ENCODE measurements at regions not wholly inside any gene's neighbourhood (a gene's known extent, or its start where the extent isn't known, plus 50 kb on each side); places are given as distances from the start of the nearest gene placed in this dataset.

DNA sequence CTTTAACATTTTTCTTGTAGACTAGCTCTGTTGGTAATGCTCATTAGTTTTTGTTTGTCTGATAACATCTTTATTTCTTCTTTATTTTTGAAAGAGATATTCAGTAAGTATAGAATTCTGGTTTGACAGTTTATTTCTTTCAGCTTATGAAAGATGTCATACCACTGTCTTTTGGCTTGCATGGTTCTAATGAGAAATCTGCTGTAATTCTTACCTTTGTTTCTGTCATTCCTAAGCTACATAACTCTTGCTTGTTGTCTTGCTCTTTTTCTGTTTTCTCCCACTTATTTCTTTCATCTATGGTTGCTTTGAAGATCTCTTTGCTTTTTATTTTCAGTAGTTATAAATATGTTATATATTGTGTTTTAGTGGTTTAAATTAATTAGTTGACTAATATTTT, 87.2 kb upstream of the PEX5L start:
- Histone ChIP-seq H3K27me3 (ENCODE audit: insufficient read depth) (no peaks in the 10 kb centered on the region), H3K79me2 (replicated peaks; ENCODE audit: insufficient read depth) (no peaks in the 10 kb centered on the region), H3K4me3 (no peak overlapping the region), H3K4me2 (no peak overlapping the region), H3K36me3 (ENCODE audit: insufficient read depth) (peaks cover 4% of the 10 kb centered on the region; the same call in 1 of the 2 replicates), H3K27ac (ENCODE audit: low read depth) (no peak overlapping the region), H3F3A (replicated peaks; ENCODE audit: low read depth) (no peaks in the 10 kb centered on the region), H3K9me2 (ENCODE audit: insufficient read depth) (peaks cover 3% of the 10 kb centered on the region; the same call in 1 of the 2 replicates), H3K4me1 (ENCODE audit: insufficient read depth) (0 out of 2 replicates have a peak, but pooled peaks cover 1% of the 10 kb centered on the region), H2AFZ (no peak overlapping the region), H4K20me1 (replicated peaks; ENCODE audit: insufficient read depth) (no peaks in the 10 kb centered on the region)
- ATAC-seq (no peak), DNase-seq (ENCODE audit: low spot score) (no peak)
- Mint-ChIP-seq H3K4me1 (peaks cover 5% of the 10 kb centered on the region; the same call in 2 of the 3 replicates), H3K9me3 (peaks cover 42% of the 10 kb centered on the region), H3K27me3 (ENCODE audit: insufficient read depth, low read depth, poor library complexity) (peaks cover 1% of the 10 kb centered on the region), H3K27ac (no peak overlapping the region), H3K36me3 (ENCODE audit: low read depth) (peaks cover 39% of the 10 kb centered on the region), H3K4me3 (no peak overlapping the region)
- TF ChIP-seq ZNF331 (CRISPR knock-in tag; IDR thresholded peaks at IDR 0.05; ENCODE audit: low read depth) (no peak), NANOG (IDR thresholded peaks at IDR 0.05; ENCODE audit: borderline replicate concordance) (no peak), EZH2phosphoT487 (IDR thresholded peaks at IDR 0.05; ENCODE audit: unreplicated experiment) (no peak), EZH2 (IDR thresholded peaks at IDR 0.05; ENCODE audit: low read depth, unreplicated experiment) (no peak), JUNB (IDR thresholded peaks at IDR 0.05; ENCODE audit: unreplicated experiment) (no peak), ZNF114 (CRISPR knock-in tag; IDR thresholded peaks at IDR 0.05) (no peak), POLR2AphosphoS5 (IDR thresholded peaks at IDR 0.05; ENCODE audit: low read depth) (no peak), CREB1 (CRISPR knock-in tag; IDR thresholded peaks at IDR 0.05; ENCODE audit: low read depth) (no peak), STAT1 (IDR thresholded peaks at IDR 0.05; ENCODE audit: unreplicated experiment) (no peak)
- TF ChIP-seq, protein P1, sequence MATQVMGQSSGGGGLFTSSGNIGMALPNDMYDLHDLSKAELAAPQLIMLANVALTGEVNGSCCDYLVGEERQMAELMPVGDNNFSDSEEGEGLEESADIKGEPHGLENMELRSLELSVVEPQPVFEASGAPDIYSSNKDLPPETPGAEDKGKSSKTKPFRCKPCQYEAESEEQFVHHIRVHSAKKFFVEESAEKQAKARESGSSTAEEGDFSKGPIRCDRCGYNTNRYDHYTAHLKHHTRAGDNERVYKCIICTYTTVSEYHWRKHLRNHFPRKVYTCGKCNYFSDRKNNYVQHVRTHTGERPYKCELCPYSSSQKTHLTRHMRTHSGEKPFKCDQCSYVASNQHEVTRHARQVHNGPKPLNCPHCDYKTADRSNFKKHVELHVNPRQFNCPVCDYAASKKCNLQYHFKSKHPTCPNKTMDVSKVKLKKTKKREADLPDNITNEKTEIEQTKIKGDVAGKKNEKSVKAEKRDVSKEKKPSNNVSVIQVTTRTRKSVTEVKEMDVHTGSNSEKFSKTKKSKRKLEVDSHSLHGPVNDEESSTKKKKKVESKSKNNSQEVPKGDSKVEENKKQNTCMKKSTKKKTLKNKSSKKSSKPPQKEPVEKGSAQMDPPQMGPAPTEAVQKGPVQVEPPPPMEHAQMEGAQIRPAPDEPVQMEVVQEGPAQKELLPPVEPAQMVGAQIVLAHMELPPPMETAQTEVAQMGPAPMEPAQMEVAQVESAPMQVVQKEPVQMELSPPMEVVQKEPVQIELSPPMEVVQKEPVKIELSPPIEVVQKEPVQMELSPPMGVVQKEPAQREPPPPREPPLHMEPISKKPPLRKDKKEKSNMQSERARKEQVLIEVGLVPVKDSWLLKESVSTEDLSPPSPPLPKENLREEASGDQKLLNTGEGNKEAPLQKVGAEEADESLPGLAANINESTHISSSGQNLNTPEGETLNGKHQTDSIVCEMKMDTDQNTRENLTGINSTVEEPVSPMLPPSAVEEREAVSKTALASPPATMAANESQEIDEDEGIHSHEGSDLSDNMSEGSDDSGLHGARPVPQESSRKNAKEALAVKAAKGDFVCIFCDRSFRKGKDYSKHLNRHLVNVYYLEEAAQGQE (IDR thresholded peaks at IDR 0.05; ENCODE audit: unreplicated experiment) = no peak
- TF ChIP-seq, protein P2, sequence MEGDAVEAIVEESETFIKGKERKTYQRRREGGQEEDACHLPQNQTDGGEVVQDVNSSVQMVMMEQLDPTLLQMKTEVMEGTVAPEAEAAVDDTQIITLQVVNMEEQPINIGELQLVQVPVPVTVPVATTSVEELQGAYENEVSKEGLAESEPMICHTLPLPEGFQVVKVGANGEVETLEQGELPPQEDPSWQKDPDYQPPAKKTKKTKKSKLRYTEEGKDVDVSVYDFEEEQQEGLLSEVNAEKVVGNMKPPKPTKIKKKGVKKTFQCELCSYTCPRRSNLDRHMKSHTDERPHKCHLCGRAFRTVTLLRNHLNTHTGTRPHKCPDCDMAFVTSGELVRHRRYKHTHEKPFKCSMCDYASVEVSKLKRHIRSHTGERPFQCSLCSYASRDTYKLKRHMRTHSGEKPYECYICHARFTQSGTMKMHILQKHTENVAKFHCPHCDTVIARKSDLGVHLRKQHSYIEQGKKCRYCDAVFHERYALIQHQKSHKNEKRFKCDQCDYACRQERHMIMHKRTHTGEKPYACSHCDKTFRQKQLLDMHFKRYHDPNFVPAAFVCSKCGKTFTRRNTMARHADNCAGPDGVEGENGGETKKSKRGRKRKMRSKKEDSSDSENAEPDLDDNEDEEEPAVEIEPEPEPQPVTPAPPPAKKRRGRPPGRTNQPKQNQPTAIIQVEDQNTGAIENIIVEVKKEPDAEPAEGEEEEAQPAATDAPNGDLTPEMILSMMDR (conservative IDR thresholded peaks at IDR 0.05; ENCODE audit: low read depth in 2 of 2) = no peak
- TF ChIP-seq, protein P3, sequence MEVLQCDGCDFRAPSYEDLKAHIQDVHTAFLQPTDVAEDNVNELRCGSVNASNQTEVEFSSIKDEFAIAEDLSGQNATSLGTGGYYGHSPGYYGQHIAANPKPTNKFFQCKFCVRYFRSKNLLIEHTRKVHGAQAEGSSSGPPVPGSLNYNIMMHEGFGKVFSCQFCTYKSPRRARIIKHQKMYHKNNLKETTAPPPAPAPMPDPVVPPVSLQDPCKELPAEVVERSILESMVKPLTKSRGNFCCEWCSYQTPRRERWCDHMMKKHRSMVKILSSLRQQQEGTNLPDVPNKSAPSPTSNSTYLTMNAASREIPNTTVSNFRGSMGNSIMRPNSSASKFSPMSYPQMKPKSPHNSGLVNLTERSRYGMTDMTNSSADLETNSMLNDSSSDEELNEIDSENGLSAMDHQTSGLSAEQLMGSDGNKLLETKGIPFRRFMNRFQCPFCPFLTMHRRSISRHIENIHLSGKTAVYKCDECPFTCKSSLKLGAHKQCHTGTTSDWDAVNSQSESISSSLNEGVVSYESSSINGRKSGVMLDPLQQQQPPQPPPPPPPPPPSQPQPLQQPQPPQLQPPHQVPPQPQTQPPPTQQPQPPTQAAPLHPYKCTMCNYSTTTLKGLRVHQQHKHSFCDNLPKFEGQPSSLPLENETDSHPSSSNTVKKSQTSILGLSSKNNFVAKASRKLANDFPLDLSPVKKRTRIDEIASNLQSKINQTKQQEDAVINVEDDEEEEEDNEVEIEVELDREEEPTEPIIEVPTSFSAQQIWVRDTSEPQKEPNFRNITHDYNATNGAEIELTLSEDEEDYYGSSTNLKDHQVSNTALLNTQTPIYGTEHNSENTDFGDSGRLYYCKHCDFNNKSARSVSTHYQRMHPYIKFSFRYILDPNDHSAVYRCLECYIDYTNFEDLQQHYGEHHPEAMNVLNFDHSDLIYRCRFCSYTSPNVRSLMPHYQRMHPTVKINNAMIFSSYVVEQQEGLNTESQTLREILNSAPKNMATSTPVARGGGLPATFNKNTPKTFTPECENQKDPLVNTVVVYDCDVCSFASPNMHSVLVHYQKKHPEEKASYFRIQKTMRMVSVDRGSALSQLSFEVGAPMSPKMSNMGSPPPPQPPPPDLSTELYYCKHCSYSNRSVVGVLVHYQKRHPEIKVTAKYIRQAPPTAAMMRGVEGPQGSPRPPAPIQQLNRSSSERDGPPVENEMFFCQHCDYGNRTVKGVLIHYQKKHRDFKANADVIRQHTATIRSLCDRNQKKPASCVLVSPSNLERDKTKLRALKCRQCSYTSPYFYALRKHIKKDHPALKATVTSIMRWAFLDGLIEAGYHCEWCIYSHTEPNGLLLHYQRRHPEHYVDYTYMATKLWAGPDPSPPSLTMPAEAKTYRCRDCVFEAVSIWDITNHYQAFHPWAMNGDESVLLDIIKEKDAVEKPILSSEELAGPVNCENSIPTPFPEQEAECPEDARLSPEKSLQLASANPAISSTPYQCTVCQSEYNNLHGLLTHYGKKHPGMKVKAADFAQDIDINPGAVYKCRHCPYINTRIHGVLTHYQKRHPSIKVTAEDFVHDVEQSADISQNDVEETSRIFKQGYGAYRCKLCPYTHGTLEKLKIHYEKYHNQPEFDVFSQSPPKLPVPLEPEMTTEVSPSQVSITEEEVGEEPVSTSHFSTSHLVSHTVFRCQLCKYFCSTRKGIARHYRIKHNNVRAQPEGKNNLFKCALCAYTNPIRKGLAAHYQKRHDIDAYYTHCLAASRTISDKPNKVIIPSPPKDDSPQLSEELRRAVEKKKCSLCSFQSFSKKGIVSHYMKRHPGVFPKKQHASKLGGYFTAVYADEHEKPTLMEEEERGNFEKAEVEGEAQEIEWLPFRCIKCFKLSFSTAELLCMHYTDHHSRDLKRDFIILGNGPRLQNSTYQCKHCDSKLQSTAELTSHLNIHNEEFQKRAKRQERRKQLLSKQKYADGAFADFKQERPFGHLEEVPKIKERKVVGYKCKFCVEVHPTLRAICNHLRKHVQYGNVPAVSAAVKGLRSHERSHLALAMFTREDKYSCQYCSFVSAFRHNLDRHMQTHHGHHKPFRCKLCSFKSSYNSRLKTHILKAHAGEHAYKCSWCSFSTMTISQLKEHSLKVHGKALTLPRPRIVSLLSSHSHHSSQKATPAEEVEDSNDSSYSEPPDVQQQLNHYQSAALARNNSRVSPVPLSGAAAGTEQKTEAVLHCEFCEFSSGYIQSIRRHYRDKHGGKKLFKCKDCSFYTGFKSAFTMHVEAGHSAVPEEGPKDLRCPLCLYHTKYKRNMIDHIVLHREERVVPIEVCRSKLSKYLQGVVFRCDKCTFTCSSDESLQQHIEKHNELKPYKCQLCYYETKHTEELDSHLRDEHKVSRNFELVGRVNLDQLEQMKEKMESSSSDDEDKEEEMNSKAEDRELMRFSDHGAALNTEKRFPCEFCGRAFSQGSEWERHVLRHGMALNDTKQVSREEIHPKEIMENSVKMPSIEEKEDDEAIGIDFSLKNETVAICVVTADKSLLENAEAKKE (CRISPR knock-in tag; IDR thresholded peaks at IDR 0.05) = no peak
- TF ChIP-seq, protein P4, sequence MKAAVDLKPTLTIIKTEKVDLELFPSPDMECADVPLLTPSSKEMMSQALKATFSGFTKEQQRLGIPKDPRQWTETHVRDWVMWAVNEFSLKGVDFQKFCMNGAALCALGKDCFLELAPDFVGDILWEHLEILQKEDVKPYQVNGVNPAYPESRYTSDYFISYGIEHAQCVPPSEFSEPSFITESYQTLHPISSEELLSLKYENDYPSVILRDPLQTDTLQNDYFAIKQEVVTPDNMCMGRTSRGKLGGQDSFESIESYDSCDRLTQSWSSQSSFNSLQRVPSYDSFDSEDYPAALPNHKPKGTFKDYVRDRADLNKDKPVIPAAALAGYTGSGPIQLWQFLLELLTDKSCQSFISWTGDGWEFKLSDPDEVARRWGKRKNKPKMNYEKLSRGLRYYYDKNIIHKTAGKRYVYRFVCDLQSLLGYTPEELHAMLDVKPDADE (IDR thresholded peaks at IDR 0.05) = no peak

All from GM23338 (cell line).